ENCODE measurements at regions not wholly inside any gene's neighbourhood (a gene's known extent, or its start where the extent isn't known, plus 50 kb on each side); places are given as distances from the start of the nearest gene placed in this dataset.

DNA sequence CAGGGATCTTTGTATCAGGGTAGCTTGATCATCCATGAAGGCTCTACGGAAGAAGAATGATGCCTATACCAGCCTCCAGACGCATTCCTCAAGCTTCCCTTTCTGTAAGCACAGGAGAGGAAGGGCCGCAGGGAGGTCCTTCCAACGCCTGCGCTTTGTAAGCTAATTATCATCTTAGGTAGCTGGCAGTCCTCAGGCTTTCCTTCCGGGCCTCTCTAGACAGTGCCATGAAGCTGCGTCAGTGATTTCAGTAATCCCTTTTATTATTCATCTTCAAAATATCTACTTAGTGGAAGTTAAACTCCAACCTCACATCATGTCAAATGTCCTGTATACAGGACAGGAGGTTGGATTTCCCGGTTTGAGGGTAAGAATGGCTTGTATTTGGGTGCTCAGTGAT lies 92.3 kb downstream of the ETAA1 start:
- Mint-ChIP-seq H3K27ac (no peak overlapping the region), H3K9me3 (no peaks in the 10 kb centered on the region), H3K36me3 (ENCODE audit: low read depth) (no peaks in the 10 kb centered on the region), H3K27me3 (no peaks in the 10 kb centered on the region), H3K4me3 (no peak overlapping the region), H3K4me1 (ENCODE audit: low read depth) (no peaks in the 10 kb centered on the region)
- intact Hi-C loops (cut with micrococcal nuclease) = no loop called here
- DNase-seq (no peak), ATAC-seq (no peak)
- TF ChIP-seq, protein P1, sequence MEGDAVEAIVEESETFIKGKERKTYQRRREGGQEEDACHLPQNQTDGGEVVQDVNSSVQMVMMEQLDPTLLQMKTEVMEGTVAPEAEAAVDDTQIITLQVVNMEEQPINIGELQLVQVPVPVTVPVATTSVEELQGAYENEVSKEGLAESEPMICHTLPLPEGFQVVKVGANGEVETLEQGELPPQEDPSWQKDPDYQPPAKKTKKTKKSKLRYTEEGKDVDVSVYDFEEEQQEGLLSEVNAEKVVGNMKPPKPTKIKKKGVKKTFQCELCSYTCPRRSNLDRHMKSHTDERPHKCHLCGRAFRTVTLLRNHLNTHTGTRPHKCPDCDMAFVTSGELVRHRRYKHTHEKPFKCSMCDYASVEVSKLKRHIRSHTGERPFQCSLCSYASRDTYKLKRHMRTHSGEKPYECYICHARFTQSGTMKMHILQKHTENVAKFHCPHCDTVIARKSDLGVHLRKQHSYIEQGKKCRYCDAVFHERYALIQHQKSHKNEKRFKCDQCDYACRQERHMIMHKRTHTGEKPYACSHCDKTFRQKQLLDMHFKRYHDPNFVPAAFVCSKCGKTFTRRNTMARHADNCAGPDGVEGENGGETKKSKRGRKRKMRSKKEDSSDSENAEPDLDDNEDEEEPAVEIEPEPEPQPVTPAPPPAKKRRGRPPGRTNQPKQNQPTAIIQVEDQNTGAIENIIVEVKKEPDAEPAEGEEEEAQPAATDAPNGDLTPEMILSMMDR (IDR thresholded peaks at IDR 0.05) = no peak
- ChIA-PET CTCF (no interaction called here), POLR2A (no interaction called here)

DNA sequence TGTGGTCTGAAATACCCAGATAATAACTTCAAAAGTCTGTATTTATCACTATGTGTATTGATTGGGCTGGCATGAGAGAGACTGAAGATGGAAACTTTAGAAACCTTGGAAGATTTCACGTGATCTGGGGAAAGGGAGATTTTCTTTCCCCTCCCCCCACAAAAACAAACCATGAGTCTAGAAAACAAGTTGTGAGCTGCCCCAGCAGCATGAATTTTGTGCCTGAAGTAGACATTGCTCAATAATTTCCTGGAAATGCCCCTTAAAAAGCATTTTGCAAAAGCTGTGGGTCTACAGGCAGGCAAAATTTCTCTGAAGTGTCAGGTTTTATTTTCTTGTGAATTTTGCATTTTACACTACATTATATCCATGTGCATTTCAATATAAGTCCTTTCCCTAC lies 101.8 kb downstream of the ETAA1 start:
- POLR2A ChIA-PET = no interaction called here
- no peaks in the 10 kb centered on the region for H3K4me1 Mint-ChIP-seq (ENCODE audit: low read depth)
- CTCF ChIA-PET = no interaction called here
- peaks cover 3% of the 10 kb centered on the region for H3K27me3 Mint-ChIP-seq
- DNase-seq (no peak), ATAC-seq (no peak)
- no peak overlapping the region for H3K27ac Mint-ChIP-seq
- H3K4me3 Mint-ChIP-seq = no peak overlapping the region
- no peaks in the 10 kb centered on the region for H3K9me3 Mint-ChIP-seq
- H3K36me3 Mint-ChIP-seq (ENCODE audit: low read depth) = no peaks in the 10 kb centered on the region
- TF ChIP-seq, protein P1 (IDR thresholded peaks at IDR 0.05) = no peak
- intact Hi-C loops (cut with micrococcal nuclease) = no loop called here

DNA sequence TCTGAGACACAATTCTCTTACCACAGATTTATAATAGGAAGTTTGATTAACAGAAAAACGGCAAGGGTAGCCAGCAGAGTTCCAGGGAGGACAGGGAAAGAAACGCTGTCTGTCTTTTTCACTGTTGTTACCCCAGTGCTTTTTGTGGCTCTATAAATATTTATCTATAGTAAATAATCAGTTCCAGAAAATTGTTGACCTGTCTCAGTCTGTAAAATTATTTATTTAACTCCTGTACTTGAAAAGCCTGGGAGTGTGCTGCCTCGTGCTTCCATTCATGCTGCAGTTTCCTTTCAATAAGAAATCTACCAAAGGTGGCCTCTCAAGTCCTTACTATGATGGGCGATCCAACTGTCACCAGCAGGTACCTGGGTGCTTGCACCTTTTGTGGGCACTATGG lies 102.9 kb downstream of the ETAA1 start:
- TF ChIP-seq, protein P1 (IDR thresholded peaks at IDR 0.05) = no peak
- Mint-ChIP-seq H3K27me3 (peaks cover 3% of the 10 kb centered on the region), H3K36me3 (ENCODE audit: low read depth) (no peaks in the 10 kb centered on the region), H3K4me3 (no peak overlapping the region), H3K4me1 (ENCODE audit: low read depth) (no peaks in the 10 kb centered on the region), H3K27ac (no peak overlapping the region), H3K9me3 (no peaks in the 10 kb centered on the region)
- POLR2A ChIA-PET = no interaction called here
- CTCF ChIA-PET = no interaction called here
- no peak for DNase-seq
- ATAC-seq = no peak
- intact Hi-C loops (cut with micrococcal nuclease) = no loop called here

DNA sequence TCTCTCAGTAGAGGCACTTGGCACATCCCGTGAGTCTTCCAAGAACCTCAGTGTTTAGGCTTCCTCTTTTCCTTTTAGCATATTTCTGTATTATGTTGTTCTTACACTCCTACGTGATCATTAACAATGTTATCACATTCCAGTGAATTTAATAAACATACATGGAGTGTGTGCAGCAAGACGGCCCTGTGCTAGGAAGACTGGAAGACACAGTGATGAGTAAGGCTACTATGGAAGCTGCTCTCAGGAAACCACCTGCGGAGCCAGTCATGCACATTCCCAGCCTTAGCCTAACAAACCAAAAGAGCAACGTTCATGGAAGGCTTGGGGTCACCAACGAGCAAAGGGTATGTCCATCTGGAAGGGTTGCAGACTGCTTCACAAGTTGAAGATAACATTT lies 103.4 kb downstream of the ETAA1 start:
- ChIA-PET CTCF (no interaction called here), POLR2A (no interaction called here)
- intact Hi-C loops (cut with micrococcal nuclease) = no loop called here
- Mint-ChIP-seq H3K27me3 (peaks cover 3% of the 10 kb centered on the region), H3K4me1 (ENCODE audit: low read depth) (no peaks in the 10 kb centered on the region), H3K27ac (no peak overlapping the region), H3K4me3 (no peak overlapping the region), H3K36me3 (ENCODE audit: low read depth) (no peaks in the 10 kb centered on the region), H3K9me3 (no peaks in the 10 kb centered on the region)
- ATAC-seq (no peak), DNase-seq (no peak)
- TF ChIP-seq, protein P1 (IDR thresholded peaks at IDR 0.05) = no peak

DNA sequence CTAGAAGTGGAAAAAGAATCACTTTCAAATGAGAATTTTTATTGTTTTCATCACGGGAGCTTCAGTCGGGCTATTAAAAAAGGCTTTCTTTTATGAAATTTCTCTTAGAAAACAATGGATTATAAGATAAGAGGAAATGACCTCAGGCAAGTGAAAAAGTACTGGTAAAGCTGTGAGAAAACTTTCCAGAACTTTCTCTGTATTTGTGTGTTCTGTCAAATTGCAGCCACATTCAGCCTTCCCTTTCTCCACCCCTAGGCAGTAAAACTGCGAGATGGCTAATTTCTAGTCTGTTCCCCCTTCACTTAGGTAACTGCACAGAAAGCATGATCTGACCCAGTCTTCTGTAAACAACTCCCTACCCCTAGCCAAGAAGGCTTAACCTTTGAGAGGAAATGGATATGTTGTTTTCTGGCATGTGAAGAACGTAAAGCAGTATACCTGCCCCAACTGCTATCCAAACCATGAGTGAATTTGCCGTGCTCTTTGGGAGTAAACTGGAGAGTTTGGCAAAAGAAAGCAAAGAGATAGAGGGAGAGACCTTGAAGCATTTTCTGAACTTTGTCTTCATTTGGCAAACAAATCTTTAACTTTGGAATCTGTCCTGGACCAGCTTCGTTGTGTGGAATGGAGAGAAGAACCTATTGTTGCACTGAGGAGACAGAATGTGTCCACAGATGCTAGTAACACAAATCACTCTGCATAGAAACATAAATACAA lies 105.4 kb downstream of the ETAA1 start:
- TF ChIP-seq, protein P1 (IDR thresholded peaks at IDR 0.05) = no peak
- intact Hi-C loops (cut with micrococcal nuclease) = no loop called here
- ATAC-seq = no peak
- CTCF ChIA-PET = no interaction called here
- no peaks in the 10 kb centered on the region for H3K36me3 Mint-ChIP-seq (ENCODE audit: low read depth)
- POLR2A ChIA-PET = no interaction called here
- peaks cover 3% of the 10 kb centered on the region for H3K27me3 Mint-ChIP-seq
- DNase-seq = no peak
- H3K9me3 Mint-ChIP-seq = no peaks in the 10 kb centered on the region
- H3K4me1 Mint-ChIP-seq (ENCODE audit: low read depth) = no peaks in the 10 kb centered on the region
- no peak overlapping the region for H3K4me3 Mint-ChIP-seq
- no peak overlapping the region for H3K27ac Mint-ChIP-seq
